Liver (tissue), 8 donors: ENCODE measurements at regions not wholly inside any gene's neighbourhood (a gene's known extent, or its start where the extent isn't known, plus 50 kb on each side); places are given as distances from the start of the nearest gene placed in this dataset.

ENCODE experiments used
- DNase-seq: peaks from one replicate; pipeline ENCODE4 v3.0.0-alpha.2; 2017; ENCODE audit warnings: low spot score
- H3K27ac ChIP-seq, 2 donors: one replicate each; pipeline ENCODE4 v1.7.0; 2013; ENCODE audit warnings: inconsistent platforms in 2 of 2, low read length in 2 of 2, control low read depth in 1 of 2, low read depth in 1 of 2, mild to moderate bottlenecking in 1 of 2
- H3K27me3 ChIP-seq, 4 donors: one replicate each; pipeline versions ENCODE4 v1.6.1 to v1.7.0; 2013; ENCODE audit warnings: low read length in 3 of 4, inconsistent platforms in 1 of 4, mild to moderate bottlenecking in 1 of 4, moderate library complexity in 1 of 4; ENCODE audit not compliant: control insufficient read depth in 4 of 4, insufficient read depth in 4 of 4
- H3K36me3 ChIP-seq, 4 donors: one replicate each; pipeline versions ENCODE4 v1.6.1 to v1.7.0; 2013; ENCODE audit warnings: low read length in 3 of 4, mild to moderate bottlenecking in 3 of 4, low read depth in 1 of 4, moderate library complexity in 1 of 4; ENCODE audit not compliant: control insufficient read depth in 4 of 4, insufficient read depth in 3 of 4
- H3K4me1 ChIP-seq, 4 donors: one replicate each; pipeline versions ENCODE4 v1.6.1 to v1.7.0; 2013; ENCODE audit warnings: low read length in 3 of 4, mild to moderate bottlenecking in 3 of 4, moderate library complexity in 1 of 4; ENCODE audit not compliant: control insufficient read depth in 4 of 4, insufficient read depth in 4 of 4
- H3K4me3 ChIP-seq, 3 donors: one replicate each; pipeline versions ENCODE4 v1.6.1 to v1.7.0; 2013; ENCODE audit warnings: low read length in 3 of 3, control low read depth in 1 of 3, low read depth in 1 of 3, mild to moderate bottlenecking in 1 of 3
- H3K9ac ChIP-seq, 2 donors: one replicate each; pipeline ENCODE4 v1.7.0; 2013; ENCODE audit warnings: low read length in 2 of 2, mild to moderate bottlenecking in 2 of 2, moderate library complexity in 2 of 2, control low read depth in 1 of 2, low read depth in 1 of 2
- H3K9me3 ChIP-seq, 4 donors: one replicate each; pipeline versions ENCODE4 v1.6.1 to v1.7.0; 2013; ENCODE audit warnings: low read length in 3 of 4; ENCODE audit not compliant: control insufficient read depth in 4 of 4
- EGR1 ChIP-seq, 2 donors: IDR thresholded peaks; 2 replicates each; pipeline ENCODE4 v1.6.1; 2016 to 2018; ENCODE audit warnings: antibody characterized with exemption in 2 of 2, low read depth in 2 of 2
- FOXA1 ChIP-seq: IDR thresholded peaks from 2 replicates; pipeline ENCODE4 v1.6.1; 2016; ENCODE audit warnings: antibody characterized with exemption
- FOXA2 ChIP-seq: IDR thresholded peaks from 2 replicates; pipeline ENCODE4 v1.6.1; 2016; ENCODE audit warnings: antibody characterized with exemption
- GABPA ChIP-seq, 2 donors: IDR thresholded peaks in 1 of 2; conservative IDR thresholded peaks in 1 of 2; 2 replicates each; pipeline ENCODE4 v1.6.1; 2016; ENCODE audit warnings: antibody characterized with exemption in 2 of 2, mild to moderate bottlenecking in 1 of 2, moderate library complexity in 1 of 2
- HNF4A ChIP-seq, 2 donors: conservative IDR thresholded peaks; 2 replicates each; pipeline ENCODE4 v1.6.1; 2016; ENCODE audit warnings: antibody characterized with exemption in 2 of 2, mild to moderate bottlenecking in 2 of 2
- HNF4G ChIP-seq: IDR thresholded peaks from 2 replicates; pipeline ENCODE4 v1.6.1; 2016; ENCODE audit warnings: antibody characterized with exemption
- JUND ChIP-seq, 2 donors: IDR thresholded peaks; 2 replicates each; pipeline ENCODE4 v1.6.1; 2016; ENCODE audit warnings: antibody characterized with exemption in 2 of 2
- NR2F2 ChIP-seq: IDR thresholded peaks from 2 replicates; pipeline ENCODE4 v1.6.1; 2016; ENCODE audit warnings: antibody characterized with exemption
- RAD21 ChIP-seq, 2 donors: IDR thresholded peaks; 2 replicates each; pipeline ENCODE4 v1.6.1; 2016; ENCODE audit warnings: antibody characterized with exemption in 2 of 2, mild to moderate bottlenecking in 2 of 2
- RXRA ChIP-seq, 2 donors: IDR thresholded peaks; 2 replicates each; pipeline ENCODE4 v1.6.1; 2017 to 2018; ENCODE audit warnings: antibody characterized with exemption in 2 of 2, mild to moderate bottlenecking in 1 of 2
- SP1 ChIP-seq: IDR thresholded peaks from 2 replicates; pipeline ENCODE4 v1.6.1; 2018; ENCODE audit warnings: antibody characterized with exemption, mild to moderate bottlenecking
- TAF1 ChIP-seq: conservative IDR thresholded peaks from 2 replicates; pipeline ENCODE4 v1.6.1; 2016; ENCODE audit warnings: antibody characterized with exemption, mild to moderate bottlenecking
- YY1 ChIP-seq: IDR thresholded peaks from 2 replicates; pipeline ENCODE4 v1.6.1; 2016; ENCODE audit warnings: antibody characterized with exemption, mild to moderate bottlenecking
- whole genome bisulfite sequencing: extraction: QIAGEN DNeasy Blood & Tissue Kit; methylation state at CpG from one replicate; pipeline ENCODE4 v1.1.7; 2013; 5-methylcytosine and 5-hydroxymethylcytosine counted together
- TF ChIP-seq, protein P1 (sequence below): fragments of 150-350 bp; IDR thresholded peaks from 2 replicates; pipeline ENCODE4 v1.5.1; 2017; ENCODE audit warnings: improper control_type of control experiment, low read depth, low read length; ENCODE audit not compliant: missing input control
- TF ChIP-seq, protein P2 (sequence below): IDR thresholded peaks from 2 replicates; pipeline ENCODE4 v1.6.1; 2016; ENCODE audit warnings: antibody characterized with exemption
- TF ChIP-seq, protein P3 (sequence below): IDR thresholded peaks from 2 replicates; pipeline ENCODE4 v1.6.1; 2016; ENCODE audit warnings: antibody characterized with exemption
- TF ChIP-seq, protein P4 (sequence below): IDR thresholded peaks from 2 replicates; pipeline ENCODE4 v1.6.1; 2016; ENCODE audit warnings: antibody characterized with exemption
- donor health status: healthy.
- donor health status: healthy.
- donor health status: healthy.
- donor health status: healthy.
- donor health status: healthy.

DNA sequence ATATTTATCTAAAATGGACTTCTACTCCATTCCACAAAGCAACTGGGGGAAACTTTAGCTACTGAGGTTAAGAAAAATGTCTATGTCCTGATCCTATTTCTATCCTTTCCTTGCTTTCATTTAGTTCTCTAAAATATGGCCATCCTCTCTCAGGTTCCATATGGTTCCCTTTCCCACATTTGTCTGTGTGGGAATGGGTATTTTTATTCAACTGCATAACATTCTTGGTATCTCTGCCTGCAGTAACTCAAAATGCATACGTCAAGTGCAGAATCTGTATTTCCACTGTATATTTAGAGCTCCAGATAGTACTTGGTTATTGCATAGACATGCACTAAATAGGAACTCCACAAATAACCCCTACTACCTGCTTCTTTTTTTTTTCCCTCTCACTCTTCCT, 130.6 kb upstream of the BTG1 start:
- no peak overlapping the region for H3K9ac ChIP-seq
- H3K4me3 ChIP-seq, result no peak overlapping the region
- TF ChIP-seq GABPA (IDR thresholded peaks at IDR 0.05 in 1 of 2, conservative IDR thresholded peaks at IDR 0.05 in 1 of 2), result no peak
- H3K4me1 ChIP-seq, result no peaks in the 10 kb centered on the region
- WGBS, result 91% methylated on average over 1 of the region's 1 CpG
- H3K27me3 ChIP-seq, result no peaks in the 10 kb centered on the region
- DNase-seq, result no peak
- H3K9me3 ChIP-seq, result no peaks in the 10 kb centered on the region
- H3K36me3 ChIP-seq, result no peaks in the 10 kb centered on the region
- no peak overlapping the region for H3K27ac ChIP-seq

DNA sequence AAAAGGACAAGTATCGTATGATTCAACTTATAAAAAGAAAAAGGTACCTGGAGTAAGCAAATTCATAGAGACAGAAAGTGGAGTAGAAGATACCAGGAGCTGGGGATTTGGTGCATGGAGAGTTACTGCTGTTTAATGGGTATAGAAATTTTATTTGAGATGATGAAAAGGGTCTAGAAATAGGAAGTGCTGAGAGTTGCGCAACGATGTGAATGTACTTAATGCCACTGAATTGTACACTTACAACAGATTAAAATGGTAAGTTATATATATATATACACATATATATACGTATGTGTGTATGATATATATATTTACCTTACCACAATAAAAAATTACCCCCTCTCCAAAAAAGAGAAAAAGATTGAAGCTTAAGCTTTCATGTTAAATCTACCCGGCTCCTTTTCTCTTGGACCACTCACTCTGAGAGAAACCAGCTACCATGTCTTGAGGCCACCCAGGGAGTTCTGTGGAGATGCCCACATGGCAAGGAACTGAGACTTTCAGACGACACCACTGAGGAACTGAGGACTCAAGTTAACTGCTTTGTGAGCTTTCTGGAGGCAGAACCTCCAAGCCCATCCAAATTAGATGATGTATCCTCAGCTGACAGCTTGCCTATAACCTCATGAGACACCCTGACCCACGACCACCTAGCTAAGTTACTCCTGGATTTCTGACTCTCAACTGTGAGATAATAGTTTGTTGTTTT, 130.0 kb upstream of the BTG1 start:
- Histone ChIP-seq H3K27me3 (no peaks in the 10 kb centered on the region), H3K36me3 (no peaks in the 10 kb centered on the region), H3K9me3 (no peaks in the 10 kb centered on the region), H3K9ac (no peak overlapping the region), H3K4me3 (no peak overlapping the region), H3K27ac (no peak overlapping the region), H3K4me1 (no peaks in the 10 kb centered on the region)
- 74% methylated on average over 7 of the region's 7 CpGs for WGBS
- TF ChIP-seq HNF4G (no peak), GABPA (IDR thresholded peaks at IDR 0.05 in 1 of 2, conservative IDR thresholded peaks at IDR 0.05 in 1 of 2) (no peak), RXRA (IDR thresholded peaks at IDR 0.05) (no peak), FOXA2 (no peak), NR2F2 (no peak), EGR1 (IDR thresholded peaks at IDR 0.05; ENCODE audit: low read depth in 2 of 2) (no peak), TAF1 (no peak), JUND (IDR thresholded peaks at IDR 0.05) (no peak)
- TF ChIP-seq, protein P1, sequence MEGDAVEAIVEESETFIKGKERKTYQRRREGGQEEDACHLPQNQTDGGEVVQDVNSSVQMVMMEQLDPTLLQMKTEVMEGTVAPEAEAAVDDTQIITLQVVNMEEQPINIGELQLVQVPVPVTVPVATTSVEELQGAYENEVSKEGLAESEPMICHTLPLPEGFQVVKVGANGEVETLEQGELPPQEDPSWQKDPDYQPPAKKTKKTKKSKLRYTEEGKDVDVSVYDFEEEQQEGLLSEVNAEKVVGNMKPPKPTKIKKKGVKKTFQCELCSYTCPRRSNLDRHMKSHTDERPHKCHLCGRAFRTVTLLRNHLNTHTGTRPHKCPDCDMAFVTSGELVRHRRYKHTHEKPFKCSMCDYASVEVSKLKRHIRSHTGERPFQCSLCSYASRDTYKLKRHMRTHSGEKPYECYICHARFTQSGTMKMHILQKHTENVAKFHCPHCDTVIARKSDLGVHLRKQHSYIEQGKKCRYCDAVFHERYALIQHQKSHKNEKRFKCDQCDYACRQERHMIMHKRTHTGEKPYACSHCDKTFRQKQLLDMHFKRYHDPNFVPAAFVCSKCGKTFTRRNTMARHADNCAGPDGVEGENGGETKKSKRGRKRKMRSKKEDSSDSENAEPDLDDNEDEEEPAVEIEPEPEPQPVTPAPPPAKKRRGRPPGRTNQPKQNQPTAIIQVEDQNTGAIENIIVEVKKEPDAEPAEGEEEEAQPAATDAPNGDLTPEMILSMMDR, result no peak
- TF ChIP-seq, protein P2, sequence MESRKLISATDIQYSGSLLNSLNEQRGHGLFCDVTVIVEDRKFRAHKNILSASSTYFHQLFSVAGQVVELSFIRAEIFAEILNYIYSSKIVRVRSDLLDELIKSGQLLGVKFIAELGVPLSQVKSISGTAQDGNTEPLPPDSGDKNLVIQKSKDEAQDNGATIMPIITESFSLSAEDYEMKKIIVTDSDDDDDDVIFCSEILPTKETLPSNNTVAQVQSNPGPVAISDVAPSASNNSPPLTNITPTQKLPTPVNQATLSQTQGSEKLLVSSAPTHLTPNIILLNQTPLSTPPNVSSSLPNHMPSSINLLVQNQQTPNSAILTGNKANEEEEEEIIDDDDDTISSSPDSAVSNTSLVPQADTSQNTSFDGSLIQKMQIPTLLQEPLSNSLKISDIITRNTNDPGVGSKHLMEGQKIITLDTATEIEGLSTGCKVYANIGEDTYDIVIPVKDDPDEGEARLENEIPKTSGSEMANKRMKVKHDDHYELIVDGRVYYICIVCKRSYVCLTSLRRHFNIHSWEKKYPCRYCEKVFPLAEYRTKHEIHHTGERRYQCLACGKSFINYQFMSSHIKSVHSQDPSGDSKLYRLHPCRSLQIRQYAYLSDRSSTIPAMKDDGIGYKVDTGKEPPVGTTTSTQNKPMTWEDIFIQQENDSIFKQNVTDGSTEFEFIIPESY, result no peak
- TF ChIP-seq, protein P3, sequence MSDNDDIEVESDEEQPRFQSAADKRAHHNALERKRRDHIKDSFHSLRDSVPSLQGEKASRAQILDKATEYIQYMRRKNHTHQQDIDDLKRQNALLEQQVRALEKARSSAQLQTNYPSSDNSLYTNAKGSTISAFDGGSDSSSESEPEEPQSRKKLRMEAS, result no peak
- no peak for DNase-seq

DNA sequence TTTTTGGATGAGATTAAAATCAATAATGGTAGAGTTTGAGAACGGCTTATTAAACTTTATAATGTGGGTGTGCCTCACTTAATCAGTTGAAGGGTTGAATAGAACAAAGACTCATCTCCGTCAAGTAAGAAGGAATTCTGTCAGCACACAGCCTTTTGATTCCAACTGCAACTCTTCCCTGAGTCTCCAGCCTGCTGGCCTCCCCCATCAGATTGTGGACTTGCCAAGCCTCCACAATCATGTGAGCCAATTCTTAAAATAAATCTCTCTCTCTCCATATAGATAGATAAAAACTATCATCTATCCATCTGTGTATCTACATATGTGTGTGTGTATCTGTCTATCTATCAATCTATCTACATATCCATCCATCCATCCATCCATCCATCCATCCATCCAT, 127.4 kb upstream of the BTG1 start:
- H3K36me3 ChIP-seq, result no peaks in the 10 kb centered on the region
- no peak overlapping the region for H3K27ac ChIP-seq
- no peaks in the 10 kb centered on the region for H3K27me3 ChIP-seq
- TF ChIP-seq NR2F2 (no peak), JUND (IDR thresholded peaks at IDR 0.05) (no peak), FOXA2 (no peak), HNF4G (no peak), RAD21 (IDR thresholded peaks at IDR 0.05) (no peak), GABPA (IDR thresholded peaks at IDR 0.05 in 1 of 2, conservative IDR thresholded peaks at IDR 0.05 in 1 of 2) (no peak), YY1 (no peak), FOXA1 (no peak), EGR1 (IDR thresholded peaks at IDR 0.05; ENCODE audit: low read depth in 2 of 2) (no peak), SP1 (no peak), HNF4A (conservative IDR thresholded peaks at IDR 0.05) (no peak)
- TF ChIP-seq, protein P3, result no peak
- TF ChIP-seq, protein P4, sequence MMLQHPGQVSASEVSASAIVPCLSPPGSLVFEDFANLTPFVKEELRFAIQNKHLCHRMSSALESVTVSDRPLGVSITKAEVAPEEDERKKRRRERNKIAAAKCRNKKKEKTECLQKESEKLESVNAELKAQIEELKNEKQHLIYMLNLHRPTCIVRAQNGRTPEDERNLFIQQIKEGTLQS, result no peak
- TF ChIP-seq, protein P1, result no peak
- 91% methylated on average over 2 of the region's 2 CpGs for WGBS
- no peaks in the 10 kb centered on the region for H3K4me1 ChIP-seq
- no peak overlapping the region for H3K4me3 ChIP-seq
- no peak overlapping the region for H3K9ac ChIP-seq
- no peak for DNase-seq
- H3K9me3 ChIP-seq, result no peaks in the 10 kb centered on the region
